Prostate gland (tissue), 2 donors: ENCODE measurements at regions not wholly inside any gene's neighbourhood (a gene's known extent, or its start where the extent isn't known, plus 50 kb on each side); places are given as distances from the start of the nearest gene placed in this dataset.

Source experiments
- DNase-seq: peaks from one replicate; pipeline ENCODE4 v3.0.0-alpha.2; 2019; ENCODE audit warnings: low spot score
- H3K27ac ChIP-seq, 2 donors: fragments of 200-600 bp; sonication (generic); 2 replicates each; pipeline ENCODE4 v1.5.1; 2017 to 2019
- H3K27me3 ChIP-seq: fragments of 200-600 bp; sonication (generic); replicated peaks from 2 replicates; pipeline ENCODE4 v1.5.1; 2019; ENCODE audit not compliant: insufficient read depth
- H3K36me3 ChIP-seq, 2 donors: fragments of 200-600 bp; sonication (generic); 1 replicate in 1 of 2; 2 replicates in 1 of 2; pipeline versions ENCODE4 v1.5.1 to v1.8.1; 2017 to 2019
- H3K4me1 ChIP-seq: fragments of 200-600 bp; sonication (generic); replicated peaks from 2 replicates; pipeline ENCODE4 v1.5.1; 2019
- H3K4me3 ChIP-seq, 2 donors: fragments of 200-600 bp; sonication (generic); 2 replicates each; pipeline ENCODE4 v1.5.1; 2017 to 2019
- H3K9me3 ChIP-seq: fragments of 200-600 bp; sonication (generic); 2 replicates; pipeline ENCODE4 v1.5.1; 2017
- POLR2A ChIP-seq: fragments of 450-650 bp; IDR thresholded peaks from one replicate; pipeline ENCODE4 v1.6.1; 2016; ENCODE audit warnings: antibody characterized with exemption, mild to moderate bottlenecking
- POLR2AphosphoS5 ChIP-seq: sonication (generic); formaldehyde crosslinking; IDR thresholded peaks from one replicate; pipeline ENCODE4 v1.6.1; 2017; ENCODE audit warnings: antibody characterized with exemption
- WGBS: methylation state at CpG from one replicate; pipeline ENCODE4 v1.1.5; 2018; 5-methylcytosine and 5-hydroxymethylcytosine counted together
- intact Hi-C: fragments of 100-400 bp; cut with DNase I; formaldehyde crosslinking; loops from one replicate; pipeline ENCODE4 v1.14.2; 2022
- TF ChIP-seq, protein P1 (sequence below), 4 experiments: fragments of 200-600 bp in 2 of 4; fragments of 450-650 bp in 2 of 4; sonication (generic) in 2 of 4; IDR thresholded peaks; 1 replicate in 3 of 4; 2 replicates in 1 of 4; pipeline ENCODE4 v1.5.1; 2016 to 2019; ENCODE audit warnings: antibody characterized with exemption in 4 of 4, mild to moderate bottlenecking in 2 of 4, moderate library complexity in 2 of 4

DNA sequence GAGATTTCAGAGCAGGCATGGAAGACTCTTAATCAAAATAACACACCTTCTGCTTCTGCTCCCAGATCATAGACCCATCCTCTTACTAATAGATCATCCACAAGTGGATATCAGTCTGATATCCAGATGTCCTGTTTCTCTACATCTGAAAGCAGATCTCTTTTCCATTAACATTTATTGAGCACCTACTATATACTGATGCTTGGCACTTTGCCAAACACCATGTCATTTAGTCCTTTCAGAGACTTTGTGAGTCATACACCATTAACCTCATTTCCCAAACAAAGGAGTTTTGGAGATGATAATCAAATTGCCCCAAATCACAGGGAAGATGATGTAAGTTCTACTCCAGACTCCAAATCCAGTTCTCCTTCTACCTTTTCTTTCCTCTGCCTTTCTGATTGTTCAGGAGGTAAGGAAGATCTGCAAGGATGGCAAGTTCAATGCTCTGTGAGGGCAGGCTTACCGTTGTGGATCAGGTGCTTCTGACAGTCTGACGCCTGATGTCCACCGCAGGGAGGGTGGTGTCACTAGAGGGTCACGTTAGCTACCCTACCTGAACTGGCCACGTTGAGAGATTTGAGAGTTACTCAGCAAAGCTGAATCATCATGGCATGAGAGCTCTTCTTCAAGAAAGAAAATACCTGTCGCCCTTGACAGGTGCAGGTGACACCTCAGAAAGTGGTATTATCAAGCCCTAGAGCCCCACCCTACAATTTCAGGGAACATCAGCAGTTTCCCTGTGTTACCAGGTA, 269.6 kb upstream of the ZMIZ1 start:
- Histone ChIP-seq H3K36me3 (no peaks in the 10 kb centered on the region), H3K4me3 (no peak overlapping the region), H3K27me3 (no peaks in the 10 kb centered on the region), H3K9me3 (no peaks in the 10 kb centered on the region), H3K27ac (no peak overlapping the region), H3K4me1 (peaks cover 7% of the 10 kb centered on the region)
- intact Hi-C loops: no loop called here
- DNase-seq: no peak
- WGBS: 83% methylated on average over 6 of the region's 6 CpGs
- TF ChIP-seq POLR2A: no peak
- no peak for TF ChIP-seq POLR2AphosphoS5
- TF ChIP-seq, protein P1, sequence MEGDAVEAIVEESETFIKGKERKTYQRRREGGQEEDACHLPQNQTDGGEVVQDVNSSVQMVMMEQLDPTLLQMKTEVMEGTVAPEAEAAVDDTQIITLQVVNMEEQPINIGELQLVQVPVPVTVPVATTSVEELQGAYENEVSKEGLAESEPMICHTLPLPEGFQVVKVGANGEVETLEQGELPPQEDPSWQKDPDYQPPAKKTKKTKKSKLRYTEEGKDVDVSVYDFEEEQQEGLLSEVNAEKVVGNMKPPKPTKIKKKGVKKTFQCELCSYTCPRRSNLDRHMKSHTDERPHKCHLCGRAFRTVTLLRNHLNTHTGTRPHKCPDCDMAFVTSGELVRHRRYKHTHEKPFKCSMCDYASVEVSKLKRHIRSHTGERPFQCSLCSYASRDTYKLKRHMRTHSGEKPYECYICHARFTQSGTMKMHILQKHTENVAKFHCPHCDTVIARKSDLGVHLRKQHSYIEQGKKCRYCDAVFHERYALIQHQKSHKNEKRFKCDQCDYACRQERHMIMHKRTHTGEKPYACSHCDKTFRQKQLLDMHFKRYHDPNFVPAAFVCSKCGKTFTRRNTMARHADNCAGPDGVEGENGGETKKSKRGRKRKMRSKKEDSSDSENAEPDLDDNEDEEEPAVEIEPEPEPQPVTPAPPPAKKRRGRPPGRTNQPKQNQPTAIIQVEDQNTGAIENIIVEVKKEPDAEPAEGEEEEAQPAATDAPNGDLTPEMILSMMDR (IDR thresholded peaks at IDR 0.05): no peak

DNA sequence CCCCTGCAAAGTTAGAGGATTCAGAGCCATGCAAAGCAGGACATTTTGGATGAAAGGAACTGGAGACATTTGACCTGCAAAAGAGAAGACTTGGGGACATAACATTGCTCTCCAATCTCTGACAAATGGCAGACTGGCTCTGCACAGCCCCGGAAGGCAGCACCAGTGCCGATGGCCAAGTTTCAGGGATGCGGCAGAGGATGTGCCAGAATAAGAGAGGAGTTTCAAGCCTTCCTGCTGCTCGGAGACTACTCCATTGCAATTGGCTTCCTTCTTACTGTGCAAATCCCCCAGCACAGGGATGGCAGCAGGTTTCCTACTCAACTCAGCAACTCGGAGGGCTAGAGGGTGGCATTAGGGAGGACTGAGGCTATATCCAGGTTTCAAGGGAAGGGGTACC, 268.8 kb upstream of the ZMIZ1 start:
- TF ChIP-seq, protein P1 (IDR thresholded peaks at IDR 0.05): no peak
- TF ChIP-seq POLR2A (no peak), POLR2AphosphoS5 (no peak)
- intact Hi-C loops: loop anchor here (10.0 kb wide), 1 partner anchor 385 kb away; no protein-coding TSS in a partner anchor
- WGBS: 80% methylated on average over 5 of the region's 5 CpGs
- Histone ChIP-seq H3K36me3 (no peaks in the 10 kb centered on the region), H3K4me3 (no peak overlapping the region), H3K4me1 (peaks cover 12% of the 10 kb centered on the region), H3K9me3 (no peaks in the 10 kb centered on the region), H3K27ac (no peak overlapping the region), H3K27me3 (no peaks in the 10 kb centered on the region)
- DNase-seq: no peak

DNA sequence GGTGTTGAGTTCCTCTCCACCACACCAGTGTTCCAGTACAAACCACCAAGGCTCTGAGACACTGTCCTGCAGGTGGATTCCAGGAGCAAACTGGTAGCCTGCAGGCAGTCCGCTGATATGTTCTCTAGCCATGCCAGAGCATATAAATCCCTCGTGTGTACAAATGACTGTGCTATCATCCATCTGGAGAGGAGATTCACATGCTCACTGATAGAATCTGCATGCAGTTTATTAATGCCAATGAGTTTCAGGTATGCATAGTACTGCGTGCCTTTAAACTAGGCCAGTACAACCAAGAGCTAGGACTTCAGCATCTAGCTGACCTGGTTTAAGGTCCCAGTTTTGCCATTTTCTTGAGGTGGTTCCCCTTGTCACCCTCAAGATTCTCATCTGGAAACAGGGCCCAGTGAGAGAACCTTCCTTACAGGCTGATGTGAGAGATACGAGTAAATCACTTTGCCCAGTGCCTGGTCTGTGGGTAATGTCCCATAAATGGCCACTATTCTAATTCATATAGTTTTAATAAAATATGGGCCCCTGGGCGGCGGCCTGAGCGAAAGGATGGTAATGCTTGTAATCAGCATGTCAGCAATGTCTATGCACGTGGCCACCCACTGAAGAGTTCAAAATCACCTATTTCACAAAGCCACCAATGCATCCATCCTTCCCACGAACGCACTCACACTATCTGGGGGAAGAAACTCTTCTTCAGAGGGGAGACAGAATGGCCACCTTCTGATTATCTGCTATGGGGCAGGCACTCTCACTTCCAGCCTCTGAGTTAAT, 268.0 kb upstream of the ZMIZ1 start:
- no peaks in the 10 kb centered on the region for H3K9me3 ChIP-seq
- no peaks in the 10 kb centered on the region for H3K27me3 ChIP-seq
- intact Hi-C loops: loop anchor here (10.0 kb wide), 1 partner anchor 384 kb away; no protein-coding TSS in a partner anchor
- no peaks in the 10 kb centered on the region for H3K36me3 ChIP-seq
- DNase-seq: peak; percentile 27
- no peak overlapping the region for H3K27ac ChIP-seq
- no peak overlapping the region for H3K4me3 ChIP-seq
- peaks cover 14% of the 10 kb centered on the region for H3K4me1 ChIP-seq
- TF ChIP-seq POLR2AphosphoS5: peak; percentile 54
- TF ChIP-seq, protein P1 (IDR thresholded peaks at IDR 0.05): no peak
- 86% methylated on average over 10 of the region's 10 CpGs for WGBS

DNA sequence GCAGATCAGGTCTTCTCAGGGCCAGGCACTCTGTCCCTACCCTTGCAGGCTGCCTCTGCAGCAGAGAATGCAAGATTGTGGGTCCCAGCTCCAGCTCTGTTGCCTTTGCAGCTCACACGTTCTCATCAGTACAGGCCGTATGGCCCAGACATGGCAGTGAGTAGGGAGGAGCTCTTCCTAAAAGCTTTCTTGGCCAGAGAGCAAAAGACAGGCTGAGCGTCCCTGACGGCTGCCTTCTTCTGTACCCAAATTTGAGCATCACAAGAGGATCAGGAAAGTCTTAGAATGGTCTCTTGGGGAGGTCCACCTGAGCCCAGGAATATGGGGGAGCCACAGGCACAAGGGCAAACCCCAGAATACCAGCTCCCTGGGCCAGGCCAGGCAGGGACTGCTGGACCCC, 266.3 kb upstream of the ZMIZ1 start:
- peak overlapping the region; percentile 64 to 79 for H3K27ac ChIP-seq
- no peak for DNase-seq
- 28% methylated on average over 4 of the region's 4 CpGs for WGBS
- no peaks in the 10 kb centered on the region for H3K9me3 ChIP-seq
- H3K36me3 ChIP-seq: no peaks in the 10 kb centered on the region
- H3K4me1 ChIP-seq: peaks cover 14% of the 10 kb centered on the region
- TF ChIP-seq POLR2A (no peak), POLR2AphosphoS5 (no peak)
- TF ChIP-seq, protein P1 (IDR thresholded peaks at IDR 0.05): no peak
- H3K27me3 ChIP-seq: no peaks in the 10 kb centered on the region
- intact Hi-C loops: loop anchor here (10.0 kb wide), 1 partner anchor 382 kb away; no protein-coding TSS in a partner anchor
- no peak overlapping the region for H3K4me3 ChIP-seq
